IMR-90 (cell line): ENCODE measurements at regions not wholly inside any gene's neighbourhood (a gene's known extent, or its start where the extent isn't known, plus 50 kb on each side); places are given as distances from the start of the nearest gene placed in this dataset.

Experiments used
- ATAC-seq: fragments of 200-7000 bp; cut with Tn5 transposase; 2 replicates; pipeline ENCODE4 v1.9.1; 2020; ENCODE audit warnings: low read depth, mild to moderate bottlenecking, moderate library complexity
- BruUV-seq: library from RNA; stranded (reverse); fragments of 400-500 nt; replicated peaks from 2 replicates; lab custom pipeline; 2021; lab: Mats Ljungman, UMichigan
- CTCF ChIA-PET: fragments of 300-600 bp; formaldehyde crosslinking; extraction: SDS; loops from one replicate; lab custom pipeline; 2021; ENCODE audit warnings: antibody characterized with exemption; lab: Yijun Ruan, JAX
- POLR2A ChIA-PET: fragments of 300-600 bp; sonication (Branson Sonifier 250); formaldehyde crosslinking; loops from one replicate; lab custom pipeline; 2022; ENCODE audit warnings: antibody characterized with exemption; ENCODE audit not compliant: unreplicated experiment; lab: Charles Lee
- DNase-seq: peaks from one replicate; pipeline ENCODE4 v3.0.0; 2013
- H2AFZ ChIP-seq: replicated peaks from 2 replicates; pipeline ENCODE3; 2013; ENCODE audit warnings: low read length, mild to moderate bottlenecking; ENCODE audit not compliant: poor library complexity
- H2AK5ac ChIP-seq: 2 replicates; pipeline ENCODE4 v1.6.1; 2013; ENCODE audit warnings: low read depth, low read length, inconsistent platforms
- H2AK9ac ChIP-seq: replicated peaks from 2 replicates; pipeline ENCODE3; 2013; ENCODE audit warnings: mild to moderate bottlenecking, low read depth, low read length, moderate library complexity; ENCODE audit not compliant: poor library complexity
- H2BK120ac ChIP-seq: 2 replicates; pipeline ENCODE4 v1.6.1; 2013; ENCODE audit warnings: low read depth, low read length, inconsistent platforms
- H2BK15ac ChIP-seq: 3 replicates; pipeline ENCODE4 v1.6.1; 2013; ENCODE audit warnings: low read depth, low read length, inconsistent platforms
- H2BK20ac ChIP-seq: 2 replicates; pipeline ENCODE4 v1.6.1; 2013; ENCODE audit warnings: low read depth, mild to moderate bottlenecking, inconsistent platforms, low read length, moderate library complexity
- H2BK5ac ChIP-seq: 2 replicates; pipeline ENCODE4 v1.6.1; 2013; ENCODE audit warnings: mild to moderate bottlenecking, low read depth, low read length, inconsistent platforms; ENCODE audit not compliant: poor library complexity, severe bottlenecking
- H3K14ac ChIP-seq: replicated peaks from 2 replicates; pipeline ENCODE4 v1.6.1; 2013; ENCODE audit warnings: low read depth, low read length, inconsistent platforms
- H3K18ac ChIP-seq: 2 replicates; pipeline ENCODE4 v1.6.1; 2013; ENCODE audit warnings: low read depth, low read length, control low read depth
- H3K23ac ChIP-seq: 2 replicates; pipeline ENCODE4 v1.6.1; 2013; ENCODE audit warnings: low read depth, low read length, inconsistent platforms
- H3K27ac ChIP-seq: 2 replicates; pipeline ENCODE4 v1.5.1; 2013; ENCODE audit warnings: mild to moderate bottlenecking, control low read depth, low read length; ENCODE audit not compliant: insufficient read depth
- H3K27me3 ChIP-seq: 2 replicates; pipeline ENCODE4 v1.6.1; 2013; ENCODE audit warnings: low read length; ENCODE audit not compliant: control insufficient read depth, insufficient read depth
- H3K36me3 ChIP-seq: 2 replicates; pipeline ENCODE4 v1.6.1; 2013; ENCODE audit warnings: low read length, mixed read lengths; ENCODE audit not compliant: control insufficient read depth, insufficient read depth
- H3K4ac ChIP-seq: 2 replicates; pipeline ENCODE4 v1.6.1; 2013; ENCODE audit warnings: low read depth, low read length, inconsistent platforms
- H3K4me1 ChIP-seq: 2 replicates; pipeline ENCODE4 v1.6.1; 2013; ENCODE audit warnings: low read length, mixed read lengths; ENCODE audit not compliant: control insufficient read depth, insufficient read depth
- H3K4me2 ChIP-seq: 2 replicates; pipeline ENCODE4 v1.6.1; 2013; ENCODE audit warnings: low read depth, mild to moderate bottlenecking, control low read depth, low read length, moderate library complexity
- H3K4me3 ChIP-seq: 2 replicates; pipeline ENCODE4 v1.5.1; 2013; ENCODE audit warnings: low read depth, mild to moderate bottlenecking, control low read depth, low read length, moderate library complexity; ENCODE audit not compliant: insufficient read depth
- H3K56ac ChIP-seq: 2 replicates; pipeline ENCODE4 v1.6.1; 2013; ENCODE audit warnings: low read length, inconsistent platforms; ENCODE audit not compliant: insufficient read depth; ENCODE audit errors: extremely low read depth
- H3K79me1 ChIP-seq, 2 experiments: 2 replicates each; pipeline ENCODE4 v1.6.1; 2013; ENCODE audit warnings: low read length in 2 of 2, inconsistent platforms in 1 of 2, low read depth in 1 of 2
- H3K9ac ChIP-seq: 2 replicates; pipeline ENCODE4 v1.6.1; 2013; ENCODE audit warnings: low read depth, low read length, control low read depth
- H3K9me1 ChIP-seq: 2 replicates; pipeline ENCODE4 v1.6.1; 2013; ENCODE audit warnings: low read length, inconsistent platforms; ENCODE audit not compliant: insufficient read depth
- H3K9me3 ChIP-seq: 2 replicates; pipeline ENCODE4 v1.6.1; 2013; ENCODE audit warnings: low read length; ENCODE audit not compliant: control insufficient read depth, insufficient read depth
- H4K20me1 ChIP-seq: 2 replicates; pipeline ENCODE4 v1.6.1; 2013; ENCODE audit warnings: low read length, inconsistent platforms; ENCODE audit not compliant: insufficient read depth
- H4K5ac ChIP-seq: 2 replicates; pipeline ENCODE4 v1.6.1; 2013; ENCODE audit warnings: mild to moderate bottlenecking, low read depth, low read length, control low read depth
- H4K8ac ChIP-seq, 2 experiments: 2 replicates each; pipeline ENCODE4 v1.6.1; 2013; ENCODE audit warnings: low read depth in 2 of 2, low read length in 2 of 2, control low read depth in 1 of 2, inconsistent platforms in 1 of 2
- H4K91ac ChIP-seq: 2 replicates; pipeline ENCODE4 v1.6.1; 2013; ENCODE audit warnings: low read depth, low read length, inconsistent platforms; ENCODE audit not compliant: insufficient read depth
- BHLHE40 ChIP-seq: fragments of 150-350 bp; IDR thresholded peaks from 2 replicates; pipeline ENCODE4 v1.6.1; 2016; ENCODE audit warnings: mild to moderate bottlenecking, low read depth, low read length
- CEBPB ChIP-seq: IDR thresholded peaks from 2 replicates; pipeline ENCODE4 v1.6.1; 2012; ENCODE audit warnings: low read depth, low read length, improper control_type of control experiment
- CHD1 ChIP-seq: IDR thresholded peaks from 2 replicates; pipeline ENCODE4 v1.6.1; 2012; ENCODE audit warnings: low read depth, low read length, improper control_type of control experiment
- ELK1 ChIP-seq: fragments of 150-350 bp; IDR thresholded peaks from 2 replicates; pipeline ENCODE4 v1.6.1; 2016; ENCODE audit warnings: low read depth, mild to moderate bottlenecking, low read length, moderate library complexity, borderline replicate concordance
- FOS ChIP-seq: fragments of 150-350 bp; IDR thresholded peaks from 2 replicates; pipeline ENCODE4 v1.6.1; 2016; ENCODE audit warnings: low read depth, low read length
- MAFK ChIP-seq: IDR thresholded peaks from 2 replicates; pipeline ENCODE4 v1.6.1; 2012; ENCODE audit warnings: low read depth, low read length, improper control_type of control experiment
- MAZ ChIP-seq: IDR thresholded peaks from 2 replicates; pipeline ENCODE4 v1.6.1; 2012; ENCODE audit warnings: low read depth, mild to moderate bottlenecking, low read length, improper control_type of control experiment, moderate library complexity, borderline replicate concordance
- MXI1 ChIP-seq: IDR thresholded peaks from 2 replicates; pipeline ENCODE4 v1.6.1; 2012; ENCODE audit warnings: low read depth, mild to moderate bottlenecking, low read length, moderate library complexity, borderline replicate concordance
- NFE2L2 ChIP-seq: fragments of 150-350 bp; IDR thresholded peaks from 2 replicates; pipeline ENCODE4 v1.6.1; 2016; ENCODE audit warnings: low read depth, mild to moderate bottlenecking, low read length
- POLR2A ChIP-seq: IDR thresholded peaks from 2 replicates; pipeline ENCODE4 v1.6.1; 2012; ENCODE audit warnings: mild to moderate bottlenecking, low read depth, low read length
- RAD21 ChIP-seq: IDR thresholded peaks from 2 replicates; pipeline ENCODE4 v1.6.1; 2012; ENCODE audit warnings: low read length, improper control_type of control experiment
- RCOR1 ChIP-seq: IDR thresholded peaks from 2 replicates; pipeline ENCODE4 v1.6.1; 2012; ENCODE audit warnings: mild to moderate bottlenecking, low read length, improper control_type of control experiment; ENCODE audit not compliant: insufficient replicate concordance
- RFX5 ChIP-seq: IDR thresholded peaks from 2 replicates; pipeline ENCODE4 v1.8.0; 2012; ENCODE audit warnings: low read depth, mild to moderate bottlenecking, low read length, moderate library complexity
- SMC3 ChIP-seq: fragments of 150-350 bp; IDR thresholded peaks from 2 replicates; pipeline ENCODE4 v1.6.1; 2016; ENCODE audit warnings: low read depth, mild to moderate bottlenecking, antibody characterized with exemption, low read length, moderate library complexity
- WGBS, 2 experiments: methylation state at CpG; one replicate each; pipeline versions ENCODE4 v1.1.5 to v1.1.7; 2013; ENCODE audit warnings: missing lambda C conversion rate in 2 of 2; ENCODE audit not compliant: insufficient read length in 1 of 2; ENCODE audit errors: extremely low coverage in 2 of 2; 5-methylcytosine and 5-hydroxymethylcytosine counted together
- dilution Hi-C: fragments of 300-500 bp; cut with HindIII; formaldehyde crosslinking; loops from one replicate; pipeline ENCODE4 v1.14.3; 2018; ENCODE audit warnings: low sequenced_read_pairs; ENCODE audit not compliant: unreplicated experiment
- in situ Hi-C: fragments of 300-500 bp; cut with MboI; formaldehyde crosslinking; loops from 3 replicates; pipeline ENCODE4 v1.14.3; 2019; ENCODE audit warnings: low sequenced_read_pairs, inconsistent platforms, mixed read lengths
- intact Hi-C: fragments of 100-400 bp; cut with micrococcal nuclease; formaldehyde crosslinking; loops from 2 replicates; pipeline ENCODE4 v1.10.0; 2022
- TF ChIP-seq, protein P1 (sequence below): fragments of 150-350 bp; IDR thresholded peaks from 2 replicates; pipeline ENCODE4 v1.6.1; 2017; ENCODE audit warnings: mild to moderate bottlenecking, antibody characterized with exemption, low read length, low read depth
- TF ChIP-seq, protein P2 (sequence below): conservative IDR thresholded peaks from 2 replicates; pipeline ENCODE4 v1.5.1; 2012; ENCODE audit warnings: mild to moderate bottlenecking, low read depth, low read length, improper control_type of control experiment

DNA sequence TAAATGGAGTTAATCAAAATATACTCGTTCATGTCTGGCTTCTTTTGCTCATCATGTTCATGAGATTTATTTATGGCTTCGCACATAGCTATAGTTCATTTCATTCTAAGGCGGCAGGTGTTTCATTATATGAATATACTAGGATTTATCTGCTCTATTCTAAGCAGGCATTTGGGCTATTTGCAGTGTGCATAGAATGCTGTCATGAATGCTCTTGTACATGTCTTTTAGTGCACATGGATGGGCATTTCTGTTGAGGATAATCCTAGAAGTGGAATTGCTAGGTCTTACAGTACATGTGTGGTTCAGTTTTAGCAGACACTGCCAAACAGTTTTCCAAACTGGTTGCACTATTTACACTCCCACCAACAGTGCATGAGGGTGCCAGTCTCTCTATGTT is 285.3 kb upstream of the ADRA1B start:
- Histone ChIP-seq H3K4me1 (no peaks in the 10 kb centered on the region), H4K91ac (no peak overlapping the region), H3K79me1 (no peaks in the 10 kb centered on the region), H2BK15ac (no peak overlapping the region), H3K4me2 (no peak overlapping the region), H3K36me3 (no peaks in the 10 kb centered on the region), H3K4ac (no peak overlapping the region), H2BK20ac (no peak overlapping the region), H2AFZ (no peak overlapping the region), H3K27me3 (peaks cover 10% of the 10 kb centered on the region), H4K5ac (no peak overlapping the region), H4K20me1 (no peaks in the 10 kb centered on the region), H2AK9ac (no peak overlapping the region), H2AK5ac (no peak overlapping the region), H2BK120ac (no peak overlapping the region), H3K9ac (no peak overlapping the region), H3K4me3 (no peak overlapping the region), H4K8ac (no peak overlapping the region), H3K9me3 (no peaks in the 10 kb centered on the region), H3K23ac (no peak overlapping the region), H3K56ac (no peak overlapping the region), H3K14ac (no peak overlapping the region), H3K27ac (no peak overlapping the region), H3K18ac (no peak overlapping the region), H2BK5ac (no peak overlapping the region), H3K9me1 (no peaks in the 10 kb centered on the region)
- no TSS peak for BruUV-seq
- intact Hi-C loops (no loop called here), in situ Hi-C loops (no loop called here), dilution Hi-C loops (no loop called here)
- ChIA-PET CTCF (no interaction called here), POLR2A (no interaction called here)
- DNase-seq (no peak), ATAC-seq (no peak)
- WGBS, 2 experiments: no CpG with 5 or more reads among the region's 3 CpGs
- TF ChIP-seq MXI1 (no peak), FOS (no peak), MAZ (no peak), CEBPB (no peak), SMC3 (no peak), NFE2L2 (no peak), ELK1 (no peak), POLR2A (no peak), CHD1 (no peak), RCOR1 (no peak), RFX5 (no peak), RAD21 (no peak), BHLHE40 (no peak), MAFK (no peak)
- TF ChIP-seq, protein P1, sequence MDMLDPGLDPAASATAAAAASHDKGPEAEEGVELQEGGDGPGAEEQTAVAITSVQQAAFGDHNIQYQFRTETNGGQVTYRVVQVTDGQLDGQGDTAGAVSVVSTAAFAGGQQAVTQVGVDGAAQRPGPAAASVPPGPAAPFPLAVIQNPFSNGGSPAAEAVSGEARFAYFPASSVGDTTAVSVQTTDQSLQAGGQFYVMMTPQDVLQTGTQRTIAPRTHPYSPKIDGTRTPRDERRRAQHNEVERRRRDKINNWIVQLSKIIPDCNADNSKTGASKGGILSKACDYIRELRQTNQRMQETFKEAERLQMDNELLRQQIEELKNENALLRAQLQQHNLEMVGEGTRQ: no peak
- TF ChIP-seq, protein P2, sequence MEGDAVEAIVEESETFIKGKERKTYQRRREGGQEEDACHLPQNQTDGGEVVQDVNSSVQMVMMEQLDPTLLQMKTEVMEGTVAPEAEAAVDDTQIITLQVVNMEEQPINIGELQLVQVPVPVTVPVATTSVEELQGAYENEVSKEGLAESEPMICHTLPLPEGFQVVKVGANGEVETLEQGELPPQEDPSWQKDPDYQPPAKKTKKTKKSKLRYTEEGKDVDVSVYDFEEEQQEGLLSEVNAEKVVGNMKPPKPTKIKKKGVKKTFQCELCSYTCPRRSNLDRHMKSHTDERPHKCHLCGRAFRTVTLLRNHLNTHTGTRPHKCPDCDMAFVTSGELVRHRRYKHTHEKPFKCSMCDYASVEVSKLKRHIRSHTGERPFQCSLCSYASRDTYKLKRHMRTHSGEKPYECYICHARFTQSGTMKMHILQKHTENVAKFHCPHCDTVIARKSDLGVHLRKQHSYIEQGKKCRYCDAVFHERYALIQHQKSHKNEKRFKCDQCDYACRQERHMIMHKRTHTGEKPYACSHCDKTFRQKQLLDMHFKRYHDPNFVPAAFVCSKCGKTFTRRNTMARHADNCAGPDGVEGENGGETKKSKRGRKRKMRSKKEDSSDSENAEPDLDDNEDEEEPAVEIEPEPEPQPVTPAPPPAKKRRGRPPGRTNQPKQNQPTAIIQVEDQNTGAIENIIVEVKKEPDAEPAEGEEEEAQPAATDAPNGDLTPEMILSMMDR: no peak
